Tibial artery (tissue), 4 donors: ENCODE measurements at regions not wholly inside any gene's neighbourhood (a gene's known extent, or its start where the extent isn't known, plus 50 kb on each side); places are given as distances from the start of the nearest gene placed in this dataset.
"Not testable (repeated sequence)": the region's sequence is repeated elsewhere in the genome, so short reads cannot be mapped to it uniquely, and the experiment has no call there.

Experiments
- DNase-seq, 2 donors: peaks; one replicate each; pipeline ENCODE4 v3.0.0-alpha.2; 2019
- H3K27ac ChIP-seq, 2 donors: fragments of 200-600 bp; sonication (generic) in 1 of 2; 1 replicate in 1 of 2; 2 replicates in 1 of 2; pipeline ENCODE4 v1.5.1; 2018 to 2019; ENCODE audit warnings: mild to moderate bottlenecking in 1 of 2
- H3K27me3 ChIP-seq, 2 donors: fragments of 200-600 bp; sonication (generic) in 1 of 2; one replicate each; pipeline versions ENCODE4 v1.5.1 to v1.6.0; 2016 to 2019
- H3K36me3 ChIP-seq, 3 donors: fragments of 200-600 bp; sonication (generic) in 2 of 3; one replicate each; pipeline ENCODE4 v1.5.1; 2016 to 2019; ENCODE audit warnings: mild to moderate bottlenecking in 2 of 3
- H3K4me1 ChIP-seq, 4 donors: fragments of 200-600 bp; sonication (generic) in 2 of 4; 1 replicate in 3 of 4; 2 replicates in 1 of 4; pipeline ENCODE4 v1.5.1; 2016 to 2019
- H3K4me3 ChIP-seq, 2 donors: fragments of 200-600 bp; sonication (generic) in 1 of 2; 1 replicate in 1 of 2; 2 replicates in 1 of 2; pipeline ENCODE4 v1.5.1; 2018 to 2019; ENCODE audit warnings: mild to moderate bottlenecking in 2 of 2
- H3K9me3 ChIP-seq, 3 donors: fragments of 200-600 bp; sonication (generic) in 1 of 3; one replicate each; pipeline ENCODE4 v1.5.1; 2016 to 2019
- intact Hi-C: fragments of 100-400 bp; cut with DNase I; formaldehyde crosslinking; loops from one replicate; pipeline ENCODE4 v1.15.0; 2023; ENCODE audit warnings: low total_unique reads
- TF ChIP-seq, protein P1 (sequence below), 2 experiments: fragments of 200-600 bp in 1 of 2; fragments of 450-650 bp in 1 of 2; IDR thresholded peaks; one replicate each; pipeline ENCODE4 v1.5.1; 2017 to 2019; ENCODE audit warnings: antibody characterized with exemption in 2 of 2, mild to moderate bottlenecking in 1 of 2, moderate library complexity in 1 of 2

DNA sequence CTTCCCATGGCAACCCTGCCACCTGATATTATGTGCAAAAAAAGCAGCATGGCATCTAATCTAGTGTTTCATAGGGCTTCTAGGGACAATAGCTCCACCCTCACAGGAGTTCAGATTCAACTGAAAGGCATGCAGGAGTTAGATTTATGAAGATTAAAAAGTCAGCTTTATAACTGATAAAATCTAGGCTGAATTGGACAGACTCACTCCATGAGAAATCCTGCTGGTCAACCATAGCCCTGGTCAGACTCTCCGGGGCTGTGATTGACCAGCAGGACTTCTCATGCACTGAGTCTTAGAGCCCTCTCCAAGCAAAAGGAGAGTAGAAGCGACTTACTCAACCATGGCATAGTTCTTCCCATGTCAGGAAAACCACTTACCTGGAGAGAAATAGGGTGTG is 345.4 kb downstream of the NEBL start:
- H3K36me3 ChIP-seq, result no peaks in the 10 kb centered on the region
- H3K27ac ChIP-seq, result no peak overlapping the region
- DNase-seq, result no peak
- TF ChIP-seq, protein P1, sequence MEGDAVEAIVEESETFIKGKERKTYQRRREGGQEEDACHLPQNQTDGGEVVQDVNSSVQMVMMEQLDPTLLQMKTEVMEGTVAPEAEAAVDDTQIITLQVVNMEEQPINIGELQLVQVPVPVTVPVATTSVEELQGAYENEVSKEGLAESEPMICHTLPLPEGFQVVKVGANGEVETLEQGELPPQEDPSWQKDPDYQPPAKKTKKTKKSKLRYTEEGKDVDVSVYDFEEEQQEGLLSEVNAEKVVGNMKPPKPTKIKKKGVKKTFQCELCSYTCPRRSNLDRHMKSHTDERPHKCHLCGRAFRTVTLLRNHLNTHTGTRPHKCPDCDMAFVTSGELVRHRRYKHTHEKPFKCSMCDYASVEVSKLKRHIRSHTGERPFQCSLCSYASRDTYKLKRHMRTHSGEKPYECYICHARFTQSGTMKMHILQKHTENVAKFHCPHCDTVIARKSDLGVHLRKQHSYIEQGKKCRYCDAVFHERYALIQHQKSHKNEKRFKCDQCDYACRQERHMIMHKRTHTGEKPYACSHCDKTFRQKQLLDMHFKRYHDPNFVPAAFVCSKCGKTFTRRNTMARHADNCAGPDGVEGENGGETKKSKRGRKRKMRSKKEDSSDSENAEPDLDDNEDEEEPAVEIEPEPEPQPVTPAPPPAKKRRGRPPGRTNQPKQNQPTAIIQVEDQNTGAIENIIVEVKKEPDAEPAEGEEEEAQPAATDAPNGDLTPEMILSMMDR (IDR thresholded peaks at IDR 0.05), result no peak
- peaks cover 0 to 6% (median 0%) of the 10 kb centered on the region in 3 donors for H3K9me3 ChIP-seq
- H3K4me3 ChIP-seq, result no peak overlapping the region
- no peaks in the 10 kb centered on the region for H3K4me1 ChIP-seq
- H3K27me3 ChIP-seq, result no peaks in the 10 kb centered on the region
- intact Hi-C loops, result no loop called here

DNA sequence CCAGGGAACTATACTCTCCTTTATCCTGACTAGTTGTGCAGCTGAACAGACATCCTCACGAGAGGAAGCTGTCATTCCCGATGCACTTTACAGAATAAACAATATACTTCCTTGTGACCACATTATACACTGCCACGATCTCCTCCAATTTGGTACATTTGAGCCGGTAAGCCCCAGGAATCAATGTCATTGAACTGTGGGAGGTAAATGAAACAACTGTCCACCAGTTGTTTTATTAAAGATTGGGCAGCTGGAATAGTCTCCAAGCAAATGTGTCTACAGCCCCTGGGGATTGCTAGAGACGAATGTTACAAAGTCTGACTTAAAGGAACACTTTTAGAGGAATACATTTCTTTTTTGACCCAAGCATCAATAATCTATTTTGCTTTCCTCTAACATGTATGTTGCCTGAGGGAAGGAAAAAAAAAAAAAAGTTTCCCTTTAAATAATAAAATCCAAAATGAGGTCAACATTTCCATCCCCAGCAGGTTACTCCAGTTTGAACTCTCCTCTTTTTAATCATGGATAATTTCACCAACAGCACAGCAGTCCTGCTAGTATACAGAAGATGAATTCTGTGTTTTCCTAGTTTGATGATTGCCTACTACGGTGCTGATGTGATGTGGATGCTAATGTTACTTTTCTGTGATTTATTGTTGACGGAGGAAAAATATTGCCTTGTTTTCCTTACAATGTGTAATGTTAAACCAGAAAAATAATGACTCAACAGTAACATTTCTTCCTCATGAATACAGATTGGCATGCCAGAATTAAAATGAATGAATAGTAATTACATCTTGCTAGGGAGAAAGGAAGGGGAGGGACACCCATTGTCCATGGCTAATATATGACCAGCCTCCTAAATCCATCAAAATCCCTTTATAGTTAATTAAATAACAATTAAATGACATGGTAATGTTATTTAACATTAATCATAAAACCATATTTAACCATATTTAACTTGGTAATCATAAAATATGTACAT is 360.9 kb downstream of the NEBL start:
- no peak for DNase-seq
- Histone ChIP-seq H3K9me3 (no peaks in the 10 kb centered on the region), H3K4me1 (peaks cover 0 to 3% (median 0%) of the 10 kb centered on the region in 4 donors), H3K27me3 (no peaks in the 10 kb centered on the region), H3K27ac (no peak overlapping the region), H3K36me3 (no peaks in the 10 kb centered on the region), H3K4me3 (no peak overlapping the region)
- intact Hi-C loops, result no loop called here
- TF ChIP-seq, protein P1 (IDR thresholded peaks at IDR 0.05), result no peak

DNA sequence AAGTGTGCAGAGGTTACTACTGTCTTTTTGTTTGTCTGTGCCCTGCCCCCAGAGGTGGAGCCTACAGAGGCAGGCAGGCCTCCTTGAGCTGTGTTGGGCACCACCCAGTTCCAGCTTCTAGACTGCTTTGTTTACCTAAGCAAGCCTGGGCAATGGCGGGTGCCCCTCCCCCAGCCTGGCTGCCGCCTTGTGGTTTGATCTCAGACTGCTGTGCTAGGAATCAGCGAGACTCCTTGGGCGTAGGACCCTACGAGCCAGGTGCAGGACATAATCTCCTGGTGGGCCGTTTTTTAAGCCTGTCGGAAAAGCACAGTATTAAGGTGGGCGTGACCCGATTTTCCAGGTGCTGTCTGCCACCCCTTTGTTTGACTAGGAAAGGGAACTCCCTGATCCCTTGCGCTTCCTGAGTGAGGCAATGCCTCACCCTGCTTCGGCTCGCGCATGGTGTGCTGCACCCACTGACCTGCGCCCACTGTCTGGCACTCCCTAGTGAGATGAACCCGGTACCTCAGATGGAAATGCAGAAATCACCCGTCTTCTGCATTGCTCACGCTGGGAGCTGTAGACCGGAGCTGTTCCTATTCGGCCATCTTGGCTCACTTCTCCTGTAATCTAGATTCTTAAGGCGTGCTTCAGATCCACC is 365.7 kb downstream of the NEBL start:
- DNase-seq, H3K4me3 ChIP-seq, H3K27ac ChIP-seq, H3K9me3 ChIP-seq, intact Hi-C loops, H3K36me3 ChIP-seq, H3K4me1 ChIP-seq, H3K27me3 ChIP-seq: not testable (repeated sequence)

DNA sequence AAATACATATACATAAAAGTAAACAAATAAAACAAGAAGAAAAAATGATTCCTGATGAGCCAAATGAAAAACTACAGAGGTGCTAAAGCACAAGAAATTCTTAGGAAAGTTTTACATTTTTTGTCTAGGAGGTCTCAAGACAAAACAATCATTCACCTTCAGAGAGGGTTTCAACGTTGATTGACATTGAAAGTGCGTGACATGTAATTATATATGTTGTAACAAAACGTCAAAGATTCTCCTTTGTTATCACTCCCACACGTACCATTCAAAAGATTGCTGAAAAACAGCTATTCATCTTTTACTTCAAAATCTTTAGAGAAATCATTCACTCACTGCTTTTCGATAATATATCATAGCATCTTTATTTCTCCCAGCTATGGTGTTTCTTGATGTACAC is 375.9 kb downstream of the NEBL start:
- TF ChIP-seq, protein P1 (IDR thresholded peaks at IDR 0.05), result no peak
- Histone ChIP-seq H3K9me3 (no peaks in the 10 kb centered on the region), H3K27ac (no peak overlapping the region), H3K4me1 (no peaks in the 10 kb centered on the region), H3K4me3 (no peak overlapping the region), H3K27me3 (no peaks in the 10 kb centered on the region), H3K36me3 (no peaks in the 10 kb centered on the region)
- intact Hi-C loops, result no loop called here
- DNase-seq, result no peak

DNA sequence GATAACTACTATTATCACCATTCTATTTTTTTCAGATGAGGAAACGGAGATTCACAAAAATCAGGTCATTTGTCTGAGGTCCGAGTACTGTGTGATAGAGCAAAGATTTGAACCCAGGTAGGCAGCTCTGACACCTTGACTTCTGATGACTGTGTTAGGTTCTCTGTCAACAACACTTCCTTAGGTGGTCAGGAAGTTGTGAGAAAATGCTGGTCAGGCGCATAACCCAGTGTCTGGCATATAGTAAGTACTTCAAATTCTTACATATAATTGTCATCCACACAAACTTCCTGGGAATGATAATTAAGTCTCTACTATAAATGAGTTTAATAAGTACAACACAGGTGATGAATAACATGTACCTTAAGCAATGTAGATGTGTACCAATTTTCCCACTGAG is 381.5 kb downstream of the NEBL start:
- no peaks in the 10 kb centered on the region for H3K4me1 ChIP-seq
- no peaks in the 10 kb centered on the region for H3K27me3 ChIP-seq
- no peak for DNase-seq
- TF ChIP-seq, protein P1 (IDR thresholded peaks at IDR 0.05), result no peak
- H3K4me3 ChIP-seq, result no peak overlapping the region
- no peak overlapping the region for H3K27ac ChIP-seq
- no peaks in the 10 kb centered on the region for H3K36me3 ChIP-seq
- intact Hi-C loops, result no loop called here
- H3K9me3 ChIP-seq, result no peaks in the 10 kb centered on the region

DNA sequence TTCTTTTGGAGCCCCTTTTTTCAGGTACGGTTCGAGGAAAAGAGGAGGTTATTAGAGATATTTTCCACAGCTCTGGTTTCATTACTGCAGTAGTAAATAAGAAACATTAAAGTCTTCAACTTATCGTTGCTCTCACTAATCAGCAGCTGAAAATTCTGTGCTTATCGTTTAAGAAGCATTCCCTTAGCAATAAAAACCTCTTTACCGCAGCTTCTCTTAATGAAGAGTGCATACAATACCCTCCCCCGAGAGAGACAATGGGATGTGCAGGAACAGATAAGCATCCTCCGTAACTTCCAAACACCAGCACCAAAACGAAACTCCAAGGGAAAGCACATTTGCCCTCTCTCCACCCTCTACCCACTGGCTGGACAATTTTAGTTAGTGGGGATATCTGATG is 384.5 kb downstream of the NEBL start:
- H3K9me3 ChIP-seq, result no peaks in the 10 kb centered on the region
- H3K27ac ChIP-seq, result no peak overlapping the region
- TF ChIP-seq, protein P1 (IDR thresholded peaks at IDR 0.05), result no peak
- intact Hi-C loops, result no loop called here
- H3K4me3 ChIP-seq, result no peak overlapping the region
- H3K27me3 ChIP-seq, result no peaks in the 10 kb centered on the region
- no peaks in the 10 kb centered on the region for H3K36me3 ChIP-seq
- DNase-seq, result no peak
- H3K4me1 ChIP-seq, result no peaks in the 10 kb centered on the region
